D721Med (cell line): ENCODE measurements at regions not wholly inside any gene's neighbourhood (a gene's known extent, or its start where the extent isn't known, plus 50 kb on each side); places are given as distances from the start of the nearest gene placed in this dataset.

Source experiments
- DNase-seq: peaks from one replicate; pipeline ENCODE4 v3.0.0; 2011; ENCODE audit warnings: low spot score; ENCODE audit not compliant: insufficient read length
- FAIRE-seq: peaks from 2 replicates; lab custom pipeline; 2011; peaks lifted over from hg19 to GRCh38; lab: Jason Lieb, UNC
- CTCF ChIP-seq: IDR thresholded peaks from 2 replicates; pipeline ENCODE4 v1.5.1; 2012; ENCODE audit warnings: mild to moderate bottlenecking, control low read depth; ENCODE audit not compliant: insufficient read depth; ENCODE audit errors: missing control alignments

DNA sequence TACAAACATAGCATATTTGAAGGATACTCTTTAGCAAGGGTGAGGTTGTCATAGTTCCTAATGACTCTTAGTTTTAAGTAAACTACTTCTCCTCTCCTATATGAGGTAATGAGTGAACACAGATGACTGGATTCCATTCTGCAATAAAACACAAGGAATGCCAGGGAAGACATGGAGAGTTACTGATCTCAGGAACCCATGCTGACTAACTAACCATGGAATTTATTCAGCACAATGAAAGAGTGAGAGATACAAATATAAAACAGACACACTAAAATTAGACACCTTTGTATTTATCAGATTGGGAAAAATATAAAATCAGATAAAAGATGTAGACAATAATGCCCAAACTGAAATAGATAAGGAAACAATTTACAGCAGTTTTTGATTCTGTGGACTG lies 1525.9 kb upstream of the SLC10A2 start:
- DNase-seq (no peak), FAIRE-seq (no peak)
- no peak for TF ChIP-seq CTCF

GRCh38 chr13:104586051-104586746 lies 1520.0 kb upstream of the SLC10A2 start:
- DNase-seq (no peak), FAIRE-seq (no peak)
- no peak for TF ChIP-seq CTCF

DNA sequence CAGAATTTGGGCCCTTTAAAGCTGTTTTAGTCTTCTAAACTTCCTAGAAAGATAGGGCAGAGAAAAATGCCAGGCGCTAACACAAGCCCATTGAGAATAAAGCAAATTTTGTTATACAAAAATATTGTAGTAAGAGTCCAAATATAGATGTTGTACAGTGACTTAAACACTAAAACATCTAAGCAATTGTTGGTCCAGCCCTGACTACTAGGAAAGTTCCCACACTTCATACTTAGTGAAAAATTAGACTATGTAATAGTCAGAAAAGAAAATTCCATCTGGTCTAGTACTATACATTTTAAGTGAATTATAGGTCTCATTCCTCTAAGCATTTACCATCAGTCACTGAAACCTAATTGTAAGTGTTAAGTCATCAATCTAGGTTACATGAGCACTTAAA lies 1518.3 kb upstream of the SLC10A2 start:
- no peak for FAIRE-seq
- TF ChIP-seq CTCF: no peak
- no peak for DNase-seq

- DNase-seq (no peak), FAIRE-seq (no peak)
- TF ChIP-seq CTCF: no peak
Observed at GRCh38 chr13:104580931-104581330, 1514.7 kb upstream of the SLC10A2 start.

DNA sequence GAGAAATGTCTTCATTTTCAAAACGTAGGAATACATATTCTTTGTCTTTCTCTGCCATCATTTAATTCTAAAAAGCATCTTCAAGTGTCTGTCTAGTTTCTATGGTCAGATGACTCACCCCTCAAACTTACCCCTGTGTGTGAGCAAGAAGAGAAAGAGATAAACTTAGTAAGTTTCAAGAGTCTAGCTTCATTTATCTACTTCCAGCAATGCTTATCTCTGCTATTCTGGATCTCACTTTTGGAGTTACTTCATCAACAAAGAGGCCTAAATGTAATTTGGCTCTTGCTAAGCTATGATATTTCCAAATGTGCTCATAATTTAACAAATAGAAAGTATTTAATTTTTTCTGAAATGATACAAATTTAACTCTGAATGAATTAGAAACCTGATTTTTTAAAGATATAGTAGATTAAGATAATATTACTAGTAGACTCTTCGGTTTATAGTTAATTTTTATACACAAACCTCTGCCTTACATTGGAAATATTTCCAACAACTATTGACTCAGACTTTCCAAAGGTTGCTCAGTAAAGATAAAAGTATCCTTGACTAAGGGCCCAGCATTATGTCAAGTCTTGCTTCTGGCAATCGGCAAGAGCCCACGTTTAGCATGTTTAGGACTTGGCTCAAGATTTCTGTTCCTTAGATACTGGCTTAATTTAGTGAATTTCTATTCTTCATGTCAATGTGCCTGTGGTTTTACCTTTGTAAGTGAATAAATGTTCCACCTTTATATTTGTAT lies 1511.0 kb upstream of the SLC10A2 start:
- FAIRE-seq (no peak), DNase-seq (no peak)
- no peak for TF ChIP-seq CTCF

GRCh38 chr13:104571893-104572229 lies 1505.6 kb upstream of the SLC10A2 start:
- no peak for TF ChIP-seq CTCF
- FAIRE-seq: no peak
- no peak for DNase-seq

GRCh38 chr13:104571161-104571892 lies 1505.1 kb upstream of the SLC10A2 start:
- peak; percentile 69 for TF ChIP-seq CTCF
- DNase-seq (peak; percentile 25), FAIRE-seq (peak; percentile 25)
